A549 (cell line): ENCODE measurements at regions not wholly inside any gene's neighbourhood (a gene's known extent, or its start where the extent isn't known, plus 50 kb on each side); places are given as distances from the start of the nearest gene placed in this dataset.

Experiments
- CBX2 ChIP-seq: fragments of 200-600 bp; sonication (generic); IDR thresholded peaks from 2 replicates; pipeline ENCODE4 v1.6.1; 2016; ENCODE audit warnings: low read depth, mild to moderate bottlenecking, borderline replicate concordance
- CTCF ChIP-seq: fragments of >200 bp; sonication (Bioruptor Twin); formaldehyde crosslinking; IDR thresholded peaks from 3 replicates; pipeline ENCODE4 v1.5.1; 2016
- FOSL2 ChIP-seq, 2 experiments: fragments of 450-650 bp in 1 of 2; fragments of >200 bp in 1 of 2; sonication (Bioruptor Twin) in 1 of 2; formaldehyde crosslinking; IDR thresholded peaks; 2 replicates each; pipeline versions ENCODE4 v1.5.0 to v1.6.1; 2016 to 2020; ENCODE audit warnings: mild to moderate bottlenecking in 1 of 2, moderate library complexity in 1 of 2
- HMGXB4 ChIP-seq: fragments of 250-450 bp; sonication (Bioruptor Pico); IDR thresholded peaks from 2 replicates; pipeline ENCODE4 v1.5.0; 2021; ENCODE audit warnings: mild to moderate bottlenecking, moderate library complexity, borderline replicate concordance
- JUN ChIP-seq, 2 experiments: fragments of >200 bp; sonication (Bioruptor Twin); formaldehyde crosslinking; IDR thresholded peaks; 2 replicates in 1 of 2; 3 replicates in 1 of 2; pipeline ENCODE4 v1.6.1; 2016 to 2017
- PHF8 ChIP-seq: fragments of 200-600 bp; sonication (generic); IDR thresholded peaks from 2 replicates; pipeline ENCODE4 v1.6.1; 2016; ENCODE audit warnings: low read depth, mild to moderate bottlenecking, antibody characterized with exemption, moderate library complexity, borderline replicate concordance
- POLR2A ChIP-seq: IDR thresholded peaks from 2 replicates; pipeline ENCODE4 v1.6.1; 2012; ENCODE audit warnings: mild to moderate bottlenecking, low read length

GRCh38 chr2:67096886-67097285 lies 300.2 kb upstream of the ETAA1 start:
- TF ChIP-seq CTCF: no peak
- no peak for TF ChIP-seq JUN (IDR thresholded peaks at IDR 0.05)
- no peak for TF ChIP-seq POLR2A
- no peak for TF ChIP-seq PHF8
- TF ChIP-seq FOSL2 (IDR thresholded peaks at IDR 0.05): no peak
- no peak for TF ChIP-seq FOSL2 (CRISPR knock-in tag; IDR thresholded peaks at IDR 0.05)
- TF ChIP-seq HMGXB4 (CRISPR knock-in tag): no peak
- no peak for TF ChIP-seq CBX2
